Smooth muscle cell (in vitro differentiated cells): ENCODE measurements at regions not wholly inside any gene's neighbourhood (a gene's known extent, or its start where the extent isn't known, plus 50 kb on each side); places are given as distances from the start of the nearest gene placed in this dataset.

Experiments used
- DNase-seq: peaks from one replicate; lab custom pipeline; 2025; ENCODE audit not compliant: unreplicated experiment; lab: John Stamatoyannopoulos, UW
- H2AFZ ChIP-seq: fragments of 200-600 bp; sonication (generic); 2 replicates; pipeline ENCODE4 v1.6.0; 2016; ENCODE audit warnings: antibody characterized with exemption, low read depth, mild to moderate bottlenecking
- H3F3A ChIP-seq: fragments of 200-600 bp; sonication (generic); 2 replicates; pipeline ENCODE4 v1.6.0; 2017; ENCODE audit warnings: antibody characterized with exemption, low read depth
- H3K27ac ChIP-seq: fragments of 200-600 bp; sonication (generic); 2 replicates; pipeline ENCODE4 v1.5.1; 2016; ENCODE audit warnings: low read depth, mild to moderate bottlenecking
- H3K27me3 ChIP-seq: fragments of 200-600 bp; sonication (generic); 2 replicates; pipeline ENCODE4 v1.6.1; 2016; ENCODE audit warnings: low read depth, mild to moderate bottlenecking
- H3K36me3 ChIP-seq: fragments of 200-600 bp; sonication (generic); 2 replicates; pipeline ENCODE4 v1.5.1; 2016; ENCODE audit warnings: low read depth
- H3K4me1 ChIP-seq: fragments of 200-600 bp; sonication (generic); 2 replicates; pipeline ENCODE4 v1.5.1; 2016; ENCODE audit warnings: low read depth
- H3K4me2 ChIP-seq: fragments of 200-600 bp; sonication (generic); 2 replicates; pipeline ENCODE4 v1.6.0; 2016; ENCODE audit warnings: mild to moderate bottlenecking
- H3K4me3 ChIP-seq: fragments of 200-600 bp; sonication (generic); 2 replicates; pipeline ENCODE4 v1.5.1; 2016; ENCODE audit warnings: mild to moderate bottlenecking
- H3K79me2 ChIP-seq: fragments of 200-600 bp; sonication (generic); 2 replicates; pipeline ENCODE4 v1.6.0; 2016; ENCODE audit warnings: low read depth, mild to moderate bottlenecking
- H3K9ac ChIP-seq: fragments of 200-600 bp; sonication (generic); 2 replicates; pipeline ENCODE4 v1.6.0; 2016; ENCODE audit warnings: low read depth
- H3K9me3 ChIP-seq: fragments of 200-600 bp; sonication (generic); replicated peaks from 2 replicates; pipeline ENCODE4 v1.5.1; 2016; ENCODE audit warnings: low read depth
- H4K20me1 ChIP-seq: fragments of 200-600 bp; sonication (generic); 2 replicates; pipeline ENCODE4 v1.6.0; 2016; ENCODE audit warnings: low read depth
- CTCF ChIP-seq: fragments of 200-600 bp; sonication (generic); IDR thresholded peaks from 2 replicates; pipeline ENCODE4 v1.5.1; 2017; ENCODE audit warnings: borderline replicate concordance, mild to moderate bottlenecking, antibody characterized with exemption; ENCODE audit not compliant: insufficient read depth, poor library complexity, severe bottlenecking
- WGBS: methylation state at CpG from one replicate; pipeline ENCODE4 v1.1.7; 2016; ENCODE audit warnings: low lambda C conversion rate; 5-methylcytosine and 5-hydroxymethylcytosine counted together

GRCh38 chr14:25274529-25274928 is 224.6 kb upstream of the STXBP6 start:
- Histone ChIP-seq H3K4me2 (no peak overlapping the region), H3K9me3 (no peaks in the 10 kb centered on the region), H2AFZ (no peak overlapping the region), H3K36me3 (no peaks in the 10 kb centered on the region), H3K4me1 (no peaks in the 10 kb centered on the region), H3K4me3 (no peak overlapping the region), H3K27me3 (no peaks in the 10 kb centered on the region), H3K9ac (no peak overlapping the region), H4K20me1 (no peaks in the 10 kb centered on the region), H3K79me2 (no peaks in the 10 kb centered on the region), H3K27ac (no peak overlapping the region), H3F3A (no peaks in the 10 kb centered on the region)
- WGBS: 73% methylated on average over 2 of the region's 2 CpGs
- no peak for TF ChIP-seq CTCF
- DNase-seq: no peak

GRCh38 chr14:25267186-25267585 is 217.2 kb upstream of the STXBP6 start:
- no peak for TF ChIP-seq CTCF
- H4K20me1 ChIP-seq: no peaks in the 10 kb centered on the region
- 88% methylated on average over 16 of the region's 16 CpGs for WGBS
- no peaks in the 10 kb centered on the region for H3K79me2 ChIP-seq
- no peaks in the 10 kb centered on the region for H3K27me3 ChIP-seq
- no peaks in the 10 kb centered on the region for H3K36me3 ChIP-seq
- H3F3A ChIP-seq: no peaks in the 10 kb centered on the region
- H3K9me3 ChIP-seq: no peaks in the 10 kb centered on the region
- no peak overlapping the region for H3K4me2 ChIP-seq
- no peak overlapping the region for H3K4me3 ChIP-seq
- H3K27ac ChIP-seq: no peak overlapping the region
- no peaks in the 10 kb centered on the region for H3K4me1 ChIP-seq
- H2AFZ ChIP-seq: no peak overlapping the region
- H3K9ac ChIP-seq: no peak overlapping the region
- DNase-seq: no peak

- Histone ChIP-seq H3K27me3 (no peaks in the 10 kb centered on the region), H3K27ac (no peak overlapping the region), H3K4me3 (no peak overlapping the region), H3K79me2 (no peaks in the 10 kb centered on the region), H3K36me3 (no peaks in the 10 kb centered on the region), H3K9ac (no peak overlapping the region), H3K4me1 (no peaks in the 10 kb centered on the region), H3K9me3 (no peaks in the 10 kb centered on the region), H3K4me2 (no peak overlapping the region), H4K20me1 (no peaks in the 10 kb centered on the region), H2AFZ (no peak overlapping the region), H3F3A (no peaks in the 10 kb centered on the region)
- 92% methylated on average over 1 of the region's 1 CpG for WGBS
- no peak for DNase-seq
- no peak for TF ChIP-seq CTCF
Measured at GRCh38 chr14:25259470-25259869, 209.5 kb upstream of the STXBP6 start.

GRCh38 chr14:25252793-25253192 is 202.8 kb upstream of the STXBP6 start:
- Histone ChIP-seq H3K4me1 (no peaks in the 10 kb centered on the region), H3K4me2 (no peak overlapping the region), H3K27me3 (no peaks in the 10 kb centered on the region), H2AFZ (no peak overlapping the region), H3K9ac (no peak overlapping the region), H3K79me2 (no peaks in the 10 kb centered on the region), H3K36me3 (no peaks in the 10 kb centered on the region), H3F3A (no peaks in the 10 kb centered on the region), H3K4me3 (no peak overlapping the region), H3K9me3 (no peaks in the 10 kb centered on the region), H3K27ac (no peak overlapping the region), H4K20me1 (no peaks in the 10 kb centered on the region)
- no peak for DNase-seq
- 88% methylated on average over 11 of the region's 11 CpGs for WGBS
- no peak for TF ChIP-seq CTCF
